IMR-90 (cell line): ENCODE measurements at regions not wholly inside any gene's neighbourhood (a gene's known extent, or its start where the extent isn't known, plus 50 kb on each side); places are given as distances from the start of the nearest gene placed in this dataset.

Source experiments
- ATAC-seq: fragments of 200-7000 bp; cut with Tn5 transposase; 2 replicates; pipeline ENCODE4 v1.9.1; 2020; ENCODE audit warnings: low read depth, mild to moderate bottlenecking, moderate library complexity
- BruUV-seq: library from RNA; stranded (reverse); fragments of 400-500 nt; replicated peaks from 2 replicates; lab custom pipeline; 2021; lab: Mats Ljungman, UMichigan
- CTCF ChIA-PET: fragments of 300-600 bp; formaldehyde crosslinking; extraction: SDS; loops from one replicate; lab custom pipeline; 2021; ENCODE audit warnings: antibody characterized with exemption; lab: Yijun Ruan, JAX
- POLR2A ChIA-PET: fragments of 300-600 bp; sonication (Branson Sonifier 250); formaldehyde crosslinking; loops from one replicate; lab custom pipeline; 2022; ENCODE audit warnings: antibody characterized with exemption; ENCODE audit not compliant: unreplicated experiment; lab: Charles Lee
- DNase-seq: peaks from one replicate; pipeline ENCODE4 v3.0.0; 2013
- H2AFZ ChIP-seq: replicated peaks from 2 replicates; pipeline ENCODE3; 2013; ENCODE audit warnings: low read length, mild to moderate bottlenecking; ENCODE audit not compliant: poor library complexity
- H2AK5ac ChIP-seq: 2 replicates; pipeline ENCODE4 v1.6.1; 2013; ENCODE audit warnings: low read depth, low read length, inconsistent platforms
- H2AK9ac ChIP-seq: replicated peaks from 2 replicates; pipeline ENCODE3; 2013; ENCODE audit warnings: mild to moderate bottlenecking, low read depth, low read length, moderate library complexity; ENCODE audit not compliant: poor library complexity
- H2BK120ac ChIP-seq: 2 replicates; pipeline ENCODE4 v1.6.1; 2013; ENCODE audit warnings: low read depth, low read length, inconsistent platforms
- H2BK15ac ChIP-seq: 3 replicates; pipeline ENCODE4 v1.6.1; 2013; ENCODE audit warnings: low read depth, low read length, inconsistent platforms
- H2BK20ac ChIP-seq: 2 replicates; pipeline ENCODE4 v1.6.1; 2013; ENCODE audit warnings: low read depth, mild to moderate bottlenecking, inconsistent platforms, low read length, moderate library complexity
- H2BK5ac ChIP-seq: 2 replicates; pipeline ENCODE4 v1.6.1; 2013; ENCODE audit warnings: mild to moderate bottlenecking, low read depth, low read length, inconsistent platforms; ENCODE audit not compliant: poor library complexity, severe bottlenecking
- H3K14ac ChIP-seq: replicated peaks from 2 replicates; pipeline ENCODE4 v1.6.1; 2013; ENCODE audit warnings: low read depth, low read length, inconsistent platforms
- H3K18ac ChIP-seq: 2 replicates; pipeline ENCODE4 v1.6.1; 2013; ENCODE audit warnings: low read depth, low read length, control low read depth
- H3K23ac ChIP-seq: 2 replicates; pipeline ENCODE4 v1.6.1; 2013; ENCODE audit warnings: low read depth, low read length, inconsistent platforms
- H3K27ac ChIP-seq: 2 replicates; pipeline ENCODE4 v1.5.1; 2013; ENCODE audit warnings: mild to moderate bottlenecking, control low read depth, low read length; ENCODE audit not compliant: insufficient read depth
- H3K27me3 ChIP-seq: 2 replicates; pipeline ENCODE4 v1.6.1; 2013; ENCODE audit warnings: low read length; ENCODE audit not compliant: control insufficient read depth, insufficient read depth
- H3K36me3 ChIP-seq: 2 replicates; pipeline ENCODE4 v1.6.1; 2013; ENCODE audit warnings: low read length, mixed read lengths; ENCODE audit not compliant: control insufficient read depth, insufficient read depth
- H3K4ac ChIP-seq: 2 replicates; pipeline ENCODE4 v1.6.1; 2013; ENCODE audit warnings: low read depth, low read length, inconsistent platforms
- H3K4me1 ChIP-seq: 2 replicates; pipeline ENCODE4 v1.6.1; 2013; ENCODE audit warnings: low read length, mixed read lengths; ENCODE audit not compliant: control insufficient read depth, insufficient read depth
- H3K4me2 ChIP-seq: 2 replicates; pipeline ENCODE4 v1.6.1; 2013; ENCODE audit warnings: low read depth, mild to moderate bottlenecking, control low read depth, low read length, moderate library complexity
- H3K4me3 ChIP-seq: 2 replicates; pipeline ENCODE4 v1.5.1; 2013; ENCODE audit warnings: low read depth, mild to moderate bottlenecking, control low read depth, low read length, moderate library complexity; ENCODE audit not compliant: insufficient read depth
- H3K56ac ChIP-seq: 2 replicates; pipeline ENCODE4 v1.6.1; 2013; ENCODE audit warnings: low read length, inconsistent platforms; ENCODE audit not compliant: insufficient read depth; ENCODE audit errors: extremely low read depth
- H3K79me1 ChIP-seq, 2 experiments: 2 replicates each; pipeline ENCODE4 v1.6.1; 2013; ENCODE audit warnings: low read length in 2 of 2, inconsistent platforms in 1 of 2, low read depth in 1 of 2
- H3K9ac ChIP-seq: 2 replicates; pipeline ENCODE4 v1.6.1; 2013; ENCODE audit warnings: low read depth, low read length, control low read depth
- H3K9me1 ChIP-seq: 2 replicates; pipeline ENCODE4 v1.6.1; 2013; ENCODE audit warnings: low read length, inconsistent platforms; ENCODE audit not compliant: insufficient read depth
- H3K9me3 ChIP-seq: 2 replicates; pipeline ENCODE4 v1.6.1; 2013; ENCODE audit warnings: low read length; ENCODE audit not compliant: control insufficient read depth, insufficient read depth
- H4K20me1 ChIP-seq: 2 replicates; pipeline ENCODE4 v1.6.1; 2013; ENCODE audit warnings: low read length, inconsistent platforms; ENCODE audit not compliant: insufficient read depth
- H4K5ac ChIP-seq: 2 replicates; pipeline ENCODE4 v1.6.1; 2013; ENCODE audit warnings: mild to moderate bottlenecking, low read depth, low read length, control low read depth
- H4K8ac ChIP-seq, 2 experiments: 2 replicates each; pipeline ENCODE4 v1.6.1; 2013; ENCODE audit warnings: low read depth in 2 of 2, low read length in 2 of 2, control low read depth in 1 of 2, inconsistent platforms in 1 of 2
- H4K91ac ChIP-seq: 2 replicates; pipeline ENCODE4 v1.6.1; 2013; ENCODE audit warnings: low read depth, low read length, inconsistent platforms; ENCODE audit not compliant: insufficient read depth
- BHLHE40 ChIP-seq: fragments of 150-350 bp; IDR thresholded peaks from 2 replicates; pipeline ENCODE4 v1.6.1; 2016; ENCODE audit warnings: mild to moderate bottlenecking, low read depth, low read length
- CEBPB ChIP-seq: IDR thresholded peaks from 2 replicates; pipeline ENCODE4 v1.6.1; 2012; ENCODE audit warnings: low read depth, low read length, improper control_type of control experiment
- CHD1 ChIP-seq: IDR thresholded peaks from 2 replicates; pipeline ENCODE4 v1.6.1; 2012; ENCODE audit warnings: low read depth, low read length, improper control_type of control experiment
- CTCF ChIP-seq: conservative IDR thresholded peaks from 2 replicates; pipeline ENCODE4 v1.5.1; 2012; ENCODE audit warnings: mild to moderate bottlenecking, low read depth, low read length, improper control_type of control experiment
- ELK1 ChIP-seq: fragments of 150-350 bp; IDR thresholded peaks from 2 replicates; pipeline ENCODE4 v1.6.1; 2016; ENCODE audit warnings: low read depth, mild to moderate bottlenecking, low read length, moderate library complexity, borderline replicate concordance
- FOS ChIP-seq: fragments of 150-350 bp; IDR thresholded peaks from 2 replicates; pipeline ENCODE4 v1.6.1; 2016; ENCODE audit warnings: low read depth, low read length
- MAFK ChIP-seq: IDR thresholded peaks from 2 replicates; pipeline ENCODE4 v1.6.1; 2012; ENCODE audit warnings: low read depth, low read length, improper control_type of control experiment
- MAZ ChIP-seq: IDR thresholded peaks from 2 replicates; pipeline ENCODE4 v1.6.1; 2012; ENCODE audit warnings: low read depth, mild to moderate bottlenecking, low read length, improper control_type of control experiment, moderate library complexity, borderline replicate concordance
- MXI1 ChIP-seq: IDR thresholded peaks from 2 replicates; pipeline ENCODE4 v1.6.1; 2012; ENCODE audit warnings: low read depth, mild to moderate bottlenecking, low read length, moderate library complexity, borderline replicate concordance
- NFE2L2 ChIP-seq: fragments of 150-350 bp; IDR thresholded peaks from 2 replicates; pipeline ENCODE4 v1.6.1; 2016; ENCODE audit warnings: low read depth, mild to moderate bottlenecking, low read length
- RCOR1 ChIP-seq: IDR thresholded peaks from 2 replicates; pipeline ENCODE4 v1.6.1; 2012; ENCODE audit warnings: mild to moderate bottlenecking, low read length, improper control_type of control experiment; ENCODE audit not compliant: insufficient replicate concordance
- RFX5 ChIP-seq: IDR thresholded peaks from 2 replicates; pipeline ENCODE4 v1.8.0; 2012; ENCODE audit warnings: low read depth, mild to moderate bottlenecking, low read length, moderate library complexity
- SMC3 ChIP-seq: fragments of 150-350 bp; IDR thresholded peaks from 2 replicates; pipeline ENCODE4 v1.6.1; 2016; ENCODE audit warnings: low read depth, mild to moderate bottlenecking, antibody characterized with exemption, low read length, moderate library complexity
- USF2 ChIP-seq: fragments of 150-350 bp; IDR thresholded peaks from 2 replicates; pipeline ENCODE4 v1.6.1; 2017; ENCODE audit warnings: mild to moderate bottlenecking, antibody characterized with exemption, low read length, low read depth
- WGBS, 2 experiments: methylation state at CpG; one replicate each; pipeline versions ENCODE4 v1.1.5 to v1.1.7; 2013; ENCODE audit warnings: missing lambda C conversion rate in 2 of 2; ENCODE audit not compliant: insufficient read length in 1 of 2; ENCODE audit errors: extremely low coverage in 2 of 2; 5-methylcytosine and 5-hydroxymethylcytosine counted together
- dilution Hi-C: fragments of 300-500 bp; cut with HindIII; formaldehyde crosslinking; loops from one replicate; pipeline ENCODE4 v1.14.3; 2018; ENCODE audit warnings: low sequenced_read_pairs; ENCODE audit not compliant: unreplicated experiment
- in situ Hi-C: fragments of 300-500 bp; cut with MboI; formaldehyde crosslinking; loops from 3 replicates; pipeline ENCODE4 v1.14.3; 2019; ENCODE audit warnings: low sequenced_read_pairs, inconsistent platforms, mixed read lengths
- intact Hi-C: fragments of 100-400 bp; cut with micrococcal nuclease; formaldehyde crosslinking; loops from 2 replicates; pipeline ENCODE4 v1.10.0; 2022

GRCh38 chr1:90309806-90310205 is 314.9 kb downstream of the ZNF326 start:
- Histone ChIP-seq H4K8ac (no peak overlapping the region), H2BK15ac (no peak overlapping the region), H2BK120ac (no peak overlapping the region), H3K79me1 (no peaks in the 10 kb centered on the region), H2AFZ (no peak overlapping the region), H3K4ac (no peak overlapping the region), H3K18ac (no peak overlapping the region), H3K56ac (no peak overlapping the region), H4K5ac (no peak overlapping the region), H3K9me1 (no peaks in the 10 kb centered on the region; the same call in 1 of the 2 replicates), H4K91ac (no peak overlapping the region), H2AK9ac (no peak overlapping the region), H2BK5ac (no peak overlapping the region), H3K23ac (no peak overlapping the region), H3K4me3 (no peak overlapping the region), H3K14ac (no peak overlapping the region), H3K27me3 (no peaks in the 10 kb centered on the region), H2BK20ac (no peak overlapping the region), H3K9me3 (no peaks in the 10 kb centered on the region), H4K20me1 (no peaks in the 10 kb centered on the region), H3K4me2 (no peak overlapping the region), H3K36me3 (no peaks in the 10 kb centered on the region), H3K4me1 (no peaks in the 10 kb centered on the region), H2AK5ac (no peak overlapping the region), H3K9ac (no peak overlapping the region), H3K27ac (no peak overlapping the region)
- in situ Hi-C loops, result no loop called here
- TF ChIP-seq NFE2L2, result no peak
- no peak for TF ChIP-seq MXI1
- no peak for TF ChIP-seq USF2
- TF ChIP-seq CTCF, result no peak
- TF ChIP-seq SMC3, result no peak
- TF ChIP-seq CHD1, result no peak
- no peak for TF ChIP-seq MAZ
- no peak for TF ChIP-seq MAFK
- no peak for TF ChIP-seq FOS
- TF ChIP-seq CEBPB, result no peak
- no peak for TF ChIP-seq ELK1
- no peak for TF ChIP-seq RCOR1
- TF ChIP-seq RFX5, result no peak
- TF ChIP-seq BHLHE40, result no peak
- ChIA-PET POLR2A (no interaction called here), CTCF (no interaction called here)
- BruUV-seq, result no TSS peak
- WGBS, 2 experiments, result no CpG with 5 or more reads among the region's 5 CpGs
- dilution Hi-C loops, result no loop called here
- DNase-seq, result no peak
- no peak for ATAC-seq
- intact Hi-C loops, result no loop called here
